DMS53 treated with DMSO at 0.1 percent for 48 hours (cell line): ENCODE measurements at regions not wholly inside any gene's neighbourhood (a gene's known extent, or its start where the extent isn't known, plus 50 kb on each side); places are given as distances from the start of the nearest gene placed in this dataset.
A peak's percentile ranks its signal among the peaks of the same experiment; 100 is the strongest.
"Not testable (repeated sequence)": the region's sequence is repeated elsewhere in the genome, so short reads cannot be mapped to it uniquely, and the experiment has no call there.

ENCODE experiments used
- DNase-seq: peaks from one replicate; lab custom pipeline; 2025; ENCODE audit not compliant: unreplicated experiment; lab: John Stamatoyannopoulos, UW

- peak; percentile 77 for DNase-seq
These were observed 293.3 kb upstream of the RGMA start for GRCh38 chr15:93382200-93382820.

- DNase-seq = peak; percentile 7
These were observed 289.5 kb upstream of the RGMA start for GRCh38 chr15:93378558-93378957.

- no peak for DNase-seq
These were observed 283.8 kb upstream of the RGMA start for GRCh38 chr15:93372865-93373223.

- no peak for DNase-seq
These were observed 283.3 kb upstream of the RGMA start for GRCh38 chr15:93372208-93372864.

- DNase-seq = no peak
These were observed 277.5 kb upstream of the RGMA start for GRCh38 chr15:93366387-93367100.

- no peak for DNase-seq
These were observed 273.8 kb upstream of the RGMA start for GRCh38 chr15:93362821-93363220.

- DNase-seq = no peak
These were observed 273.2 kb upstream of the RGMA start for GRCh38 chr15:93362203-93362602.

GRCh38 chr15:93361703-93362102, 272.7 kb upstream of the RGMA start:
- DNase-seq = no peak

GRCh38 chr15:93360976-93361375, 272.0 kb upstream of the RGMA start:
- DNase-seq = no peak

- no peak for DNase-seq
These were observed 271.3 kb upstream of the RGMA start for GRCh38 chr15:93360318-93360717.

GRCh38 chr15:93359425-93360131, 270.6 kb upstream of the RGMA start:
- no peak for DNase-seq

GRCh38 chr15:93359060-93359408, 270.0 kb upstream of the RGMA start:
- DNase-seq = no peak

- no peak for DNase-seq
These were observed 269.4 kb upstream of the RGMA start for GRCh38 chr15:93358166-93359059.

- no peak for DNase-seq
These were observed 259.9 kb upstream of the RGMA start for GRCh38 chr15:93348711-93349545.

GRCh38 chr15:93347986-93348385, 259.0 kb upstream of the RGMA start:
- no peak for DNase-seq

GRCh38 chr15:93345981-93346380, 257.0 kb upstream of the RGMA start:
- DNase-seq = no peak

GRCh38 chr15:93343402-93343801, 254.4 kb upstream of the RGMA start:
- not testable (repeated sequence) for DNase-seq

- DNase-seq = no peak
These were observed 252.2 kb upstream of the RGMA start for GRCh38 chr15:93341164-93341563.

GRCh38 chr15:93340406-93340805, 251.4 kb upstream of the RGMA start:
- no peak for DNase-seq

- no peak for DNase-seq
These were observed 244.8 kb upstream of the RGMA start for GRCh38 chr15:93333796-93334195.
